Immature natural killer cell (primary cell): ENCODE measurements at regions not wholly inside any gene's neighbourhood (a gene's known extent, or its start where the extent isn't known, plus 50 kb on each side); places are given as distances from the start of the nearest gene placed in this dataset.

ENCODE experiments used
- DNase-seq, 3 donors: peaks; one replicate each; pipeline ENCODE4 v3.0.0; 2022; ENCODE audit warnings: mixed read lengths in 1 of 3
- H3K27ac Mint-ChIP-seq, 6 donors: one replicate each; pipeline ENCODE4 v1.8.0; 2020; ENCODE audit warnings: mixed read lengths in 6 of 6, mild to moderate bottlenecking in 5 of 6, inconsistent platforms in 4 of 6, moderate library complexity in 3 of 6
- H3K27me3 Mint-ChIP-seq, 3 donors: one replicate each; pipeline ENCODE4 v1.8.0; 2020 to 2021; ENCODE audit warnings: low read depth in 3 of 3, mild to moderate bottlenecking in 3 of 3, mixed read lengths in 3 of 3, moderate library complexity in 3 of 3, inconsistent platforms in 1 of 3
- H3K36me3 Mint-ChIP-seq, 3 donors: one replicate each; pipeline ENCODE4 v1.8.0; 2020; ENCODE audit warnings: mixed read lengths in 3 of 3, inconsistent platforms in 2 of 3, mild to moderate bottlenecking in 2 of 3
- H3K4me1 Mint-ChIP-seq, 2 donors: one replicate each; pipeline ENCODE4 v1.8.0; 2020; ENCODE audit warnings: inconsistent platforms in 2 of 2, mild to moderate bottlenecking in 2 of 2, mixed read lengths in 2 of 2, moderate library complexity in 1 of 2
- H3K4me3 Mint-ChIP-seq, 5 donors: one replicate each; pipeline ENCODE4 v1.8.0; 2020; ENCODE audit warnings: mild to moderate bottlenecking in 5 of 5, mixed read lengths in 5 of 5, inconsistent platforms in 3 of 5, moderate library complexity in 3 of 5
- H3K9me3 Mint-ChIP-seq, 6 donors: one replicate each; pipeline ENCODE4 v1.8.0; 2020; ENCODE audit warnings: mild to moderate bottlenecking in 6 of 6, mixed read lengths in 6 of 6, inconsistent platforms in 4 of 6, moderate library complexity in 3 of 6

DNA sequence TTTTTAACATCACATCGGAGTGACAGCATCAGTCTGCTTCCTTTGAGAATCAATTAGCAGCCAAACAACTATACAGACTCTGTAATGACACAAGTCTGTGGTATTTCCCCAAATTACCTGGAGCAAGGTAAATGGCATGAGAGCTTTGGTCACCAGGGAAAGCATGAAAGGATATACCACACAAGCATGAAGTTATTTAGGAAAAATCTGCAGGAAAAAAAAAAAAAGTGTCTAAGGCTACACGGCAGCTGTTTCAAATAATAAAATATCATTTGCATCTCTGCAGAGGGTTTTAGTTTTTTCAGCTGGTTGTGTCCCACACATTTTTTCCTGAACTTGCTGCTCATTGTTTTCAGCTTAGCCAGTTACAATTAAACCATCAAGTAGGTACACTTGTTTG is 234.7 kb downstream of the TTLL7 start:
- H3K4me3 Mint-ChIP-seq, result no peak overlapping the region
- no peak overlapping the region for H3K27ac Mint-ChIP-seq
- H3K4me1 Mint-ChIP-seq, result no peaks in the 10 kb centered on the region
- no peak for DNase-seq
- peaks cover 0 to 3% (median 0%) of the 10 kb centered on the region in 6 donors for H3K9me3 Mint-ChIP-seq
- H3K27me3 Mint-ChIP-seq, result peaks cover 3 to 9% (median 5%) of the 10 kb centered on the region in 3 donors
- no peaks in the 10 kb centered on the region for H3K36me3 Mint-ChIP-seq

DNA sequence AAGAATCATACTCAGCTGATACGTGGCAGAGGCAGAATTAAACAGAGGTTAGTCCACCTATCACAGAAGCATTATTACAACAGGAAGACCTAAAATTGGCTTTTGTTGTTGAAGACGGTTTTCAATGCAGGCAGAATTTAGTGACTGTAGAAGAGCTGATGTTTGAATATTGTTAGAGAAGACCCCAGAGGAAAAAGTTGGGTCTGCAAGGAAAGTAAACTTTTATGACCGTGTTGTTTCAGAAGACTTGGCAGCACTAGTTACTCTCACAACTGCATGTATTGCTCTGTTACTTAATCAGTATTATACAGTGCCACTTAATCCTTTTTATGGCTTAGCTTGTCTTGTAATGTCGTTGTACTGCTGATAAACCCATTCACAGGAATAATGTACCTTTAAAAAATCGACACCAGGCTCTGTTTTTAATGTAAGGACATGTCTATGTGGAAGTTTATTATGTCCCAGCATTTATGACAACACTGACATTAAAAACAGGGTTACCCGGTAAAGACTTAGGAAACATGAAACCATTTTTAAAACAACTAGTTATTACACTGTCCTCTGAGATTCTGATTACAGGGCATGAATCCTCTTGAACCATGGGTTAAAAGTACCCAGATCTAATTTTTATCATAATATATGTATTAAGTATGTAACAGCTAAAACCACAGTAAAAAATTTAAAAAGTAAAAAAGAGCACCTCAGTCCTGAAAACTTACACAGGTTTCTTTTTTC is 235.4 kb downstream of the TTLL7 start:
- no peak overlapping the region for H3K27ac Mint-ChIP-seq
- H3K9me3 Mint-ChIP-seq, result peaks cover 0 to 3% (median 0%) of the 10 kb centered on the region in 6 donors
- H3K36me3 Mint-ChIP-seq, result no peaks in the 10 kb centered on the region

DNA sequence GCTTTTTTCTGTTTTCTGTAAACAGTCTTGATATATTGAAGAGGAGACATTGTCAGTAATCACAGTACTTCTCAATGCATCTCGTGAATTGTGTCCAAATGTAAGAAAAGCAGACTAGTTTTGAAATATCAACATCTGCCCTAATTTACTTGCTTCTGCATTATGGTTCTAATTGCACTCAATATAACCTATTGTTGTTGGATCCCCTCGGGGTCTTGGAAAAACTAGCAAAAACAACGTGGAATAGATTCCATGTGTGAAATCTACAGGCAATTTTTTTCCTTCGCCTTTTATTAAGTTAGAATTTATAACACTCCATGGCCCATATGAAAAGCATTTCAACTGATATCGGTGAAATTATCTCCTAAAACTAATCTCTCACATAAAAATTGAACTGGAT is 236.5 kb downstream of the TTLL7 start:
- Mint-ChIP-seq H3K27ac (no peak overlapping the region), H3K4me1 (no peaks in the 10 kb centered on the region), H3K4me3 (no peak overlapping the region), H3K36me3 (no peaks in the 10 kb centered on the region), H3K27me3 (peaks cover 2 to 11% (median 8%) of the 10 kb centered on the region in 3 donors), H3K9me3 (peaks cover 0 to 4% (median 0%) of the 10 kb centered on the region in 6 donors)
- no peak for DNase-seq

More for the DNA sequence above, 235.4 kb downstream of the TTLL7 start:
- DNase-seq, result no peak
- Mint-ChIP-seq H3K27me3 (peaks cover 3 to 9% (median 5%) of the 10 kb centered on the region in 3 donors), H3K4me3 (no peak overlapping the region), H3K4me1 (no peaks in the 10 kb centered on the region)

GRCh38 chr1:83762039-83762365 is 236.9 kb downstream of the TTLL7 start:
- Mint-ChIP-seq H3K27ac (no peak overlapping the region), H3K36me3 (no peaks in the 10 kb centered on the region), H3K27me3 (peaks cover 4 to 11% (median 9%) of the 10 kb centered on the region in 3 donors), H3K4me1 (no peaks in the 10 kb centered on the region), H3K4me3 (no peak overlapping the region), H3K9me3 (peaks cover 0 to 4% (median 0%) of the 10 kb centered on the region in 6 donors)
- DNase-seq, result no peak

DNA sequence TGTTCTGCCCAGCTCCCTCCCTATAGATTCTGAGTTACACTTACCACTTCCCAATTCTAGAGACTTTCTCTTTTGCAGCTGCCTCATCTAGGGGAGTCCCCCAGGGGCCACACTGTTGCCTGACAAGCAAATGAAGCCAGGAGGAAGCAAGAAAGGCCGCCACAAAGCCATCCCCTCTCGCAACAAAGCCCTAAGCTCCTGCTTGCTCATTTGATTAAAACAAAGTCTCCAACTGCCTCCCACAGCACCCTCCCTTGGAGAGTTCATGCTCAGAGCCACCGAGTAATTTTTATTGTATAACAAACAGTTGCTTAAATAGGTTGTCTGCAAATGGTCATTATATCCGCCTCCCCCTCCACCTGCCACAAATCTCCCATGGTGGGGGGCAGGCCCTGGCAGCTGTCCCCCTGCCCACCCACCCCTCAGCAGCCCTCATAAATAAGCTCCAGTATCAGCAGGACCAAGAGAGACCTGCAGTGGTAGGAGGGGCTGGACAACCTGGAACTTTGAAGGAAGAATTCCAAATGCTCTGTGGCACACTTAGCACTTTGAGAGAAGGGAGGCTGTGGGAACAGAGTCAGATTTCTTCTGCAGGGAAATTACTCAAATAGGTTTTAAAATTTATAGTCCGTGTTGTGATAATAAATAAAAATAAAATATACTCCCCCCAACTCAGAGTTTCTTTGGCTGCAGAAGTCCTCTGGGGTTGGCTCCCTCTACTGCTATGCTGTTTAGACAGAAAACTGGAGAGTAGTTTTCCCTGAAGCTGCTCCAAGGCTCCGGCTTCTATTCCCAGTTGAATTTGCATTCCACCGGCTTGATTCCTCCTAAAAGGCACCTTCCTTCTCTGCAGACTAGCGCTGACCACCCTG is 237.5 kb downstream of the TTLL7 start:
- peaks cover 0 to 4% (median 0%) of the 10 kb centered on the region in 6 donors for H3K9me3 Mint-ChIP-seq
- peaks cover 4 to 9% (median 9%) of the 10 kb centered on the region in 3 donors for H3K27me3 Mint-ChIP-seq
- no peak overlapping the region for H3K4me3 Mint-ChIP-seq
- no peak overlapping the region for H3K27ac Mint-ChIP-seq
- no peaks in the 10 kb centered on the region for H3K4me1 Mint-ChIP-seq
- H3K36me3 Mint-ChIP-seq, result no peaks in the 10 kb centered on the region
- no peak for DNase-seq

DNA sequence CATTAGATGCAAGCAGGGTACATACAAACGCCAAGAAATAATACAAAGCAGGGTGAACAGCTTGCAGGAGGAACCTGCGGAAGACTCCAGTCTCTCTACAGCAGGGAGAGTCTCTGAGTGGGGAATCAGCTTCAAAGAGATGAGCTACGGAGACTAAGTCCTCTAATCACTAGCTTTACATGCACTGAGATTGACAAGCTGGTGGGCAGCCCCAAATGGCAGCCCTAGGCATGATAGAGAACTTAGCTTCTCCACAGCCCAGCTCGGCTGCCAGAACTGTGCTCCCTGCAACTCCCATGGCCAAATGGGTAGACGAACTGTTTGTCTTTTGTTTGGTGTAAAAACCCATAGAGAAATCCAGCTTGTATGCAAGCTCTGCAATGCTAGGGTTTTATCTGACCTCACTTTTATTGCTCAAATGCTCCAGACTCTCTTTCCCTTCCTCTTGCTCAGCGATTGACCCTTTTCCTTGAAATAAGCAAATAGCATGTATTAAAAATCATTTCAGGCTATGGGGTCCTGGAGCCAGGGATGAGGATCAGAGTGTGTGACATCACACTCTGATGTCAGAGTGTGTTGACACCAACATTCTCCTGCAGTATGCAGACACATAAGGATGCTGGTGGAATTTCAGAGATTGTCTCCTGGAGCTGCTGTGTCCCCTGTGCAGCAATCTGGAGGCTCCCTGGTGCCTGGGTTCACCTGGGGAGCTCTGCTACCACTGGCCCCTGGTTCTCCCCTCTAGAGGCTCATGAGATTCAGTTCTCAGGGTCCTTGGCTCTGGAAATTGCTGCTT is 238.5 kb downstream of the TTLL7 start:
- H3K36me3 Mint-ChIP-seq, result no peaks in the 10 kb centered on the region
- DNase-seq, result no peak
- no peak overlapping the region for H3K4me3 Mint-ChIP-seq
- peaks cover 0 to 4% (median 0%) of the 10 kb centered on the region in 6 donors for H3K9me3 Mint-ChIP-seq
- H3K27me3 Mint-ChIP-seq, result peaks cover 4 to 9% (median 6%) of the 10 kb centered on the region in 3 donors
- no peak overlapping the region for H3K27ac Mint-ChIP-seq
- H3K4me1 Mint-ChIP-seq, result no peaks in the 10 kb centered on the region

DNA sequence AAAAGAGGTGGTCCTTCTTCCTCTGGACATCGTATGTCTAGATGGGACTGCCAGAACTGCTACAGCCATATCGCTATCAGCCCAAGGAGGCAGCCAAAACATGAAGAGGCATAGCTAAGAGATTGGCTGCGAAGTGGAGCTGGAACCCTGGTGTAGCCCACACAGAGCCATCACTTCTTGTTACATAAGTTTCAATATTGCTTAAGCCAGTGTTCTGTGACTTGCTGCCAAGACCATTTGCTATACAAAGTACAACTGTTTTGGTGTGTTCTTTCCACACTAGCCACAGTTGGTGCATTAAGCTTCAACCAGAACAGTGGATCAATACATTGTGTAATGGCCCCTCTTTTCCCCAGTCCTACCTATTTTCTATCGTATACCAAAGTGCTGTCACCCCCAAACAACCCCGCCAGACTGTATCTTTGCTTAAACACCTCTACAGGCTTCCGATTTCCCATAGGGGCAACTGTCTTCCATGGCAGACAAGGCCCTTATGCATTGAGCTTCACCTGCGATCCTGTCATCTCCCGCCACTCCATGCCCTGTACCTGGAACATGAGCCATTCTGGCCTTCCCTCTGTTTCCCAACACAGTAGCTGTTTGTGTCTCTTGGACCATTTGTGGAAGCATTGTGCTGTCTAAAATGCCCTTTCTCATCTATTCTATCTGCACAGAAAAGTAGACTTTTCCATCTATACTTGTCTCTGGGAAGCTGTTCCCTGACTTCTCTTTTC is 241.8 kb downstream of the TTLL7 start:
- no peaks in the 10 kb centered on the region for H3K36me3 Mint-ChIP-seq
- peaks cover 0 to 7% (median 0%) of the 10 kb centered on the region in 6 donors for H3K9me3 Mint-ChIP-seq
- H3K27me3 Mint-ChIP-seq, result peaks cover 3 to 8% (median 4%) of the 10 kb centered on the region in 3 donors
- H3K4me3 Mint-ChIP-seq, result no peak overlapping the region
- H3K27ac Mint-ChIP-seq, result no peak overlapping the region
- H3K4me1 Mint-ChIP-seq, result no peaks in the 10 kb centered on the region
- DNase-seq, result no peak

DNA sequence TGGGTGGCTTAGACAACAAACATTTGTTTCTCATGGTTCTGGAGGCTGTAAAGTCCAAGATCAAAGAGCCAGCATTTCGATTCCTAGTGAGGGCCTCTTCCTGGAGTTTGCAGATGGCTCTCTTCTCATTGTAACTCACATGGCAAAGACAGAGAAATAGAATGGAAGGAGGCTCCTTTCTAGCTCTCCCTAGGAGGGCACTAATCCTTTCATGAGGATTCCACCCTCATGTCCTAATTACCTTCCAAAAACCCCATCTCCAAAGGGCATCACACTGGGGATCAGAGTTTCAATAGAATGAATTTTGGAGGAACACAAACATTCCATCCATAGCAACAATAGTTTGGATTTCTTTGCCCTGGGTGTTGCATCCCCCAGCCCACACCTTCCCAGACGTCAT is 247.3 kb downstream of the TTLL7 start:
- Mint-ChIP-seq H3K27me3 (peaks cover 0 to 2% (median 2%) of the 10 kb centered on the region in 3 donors), H3K4me1 (no peaks in the 10 kb centered on the region), H3K27ac (no peak overlapping the region), H3K9me3 (peaks cover 0 to 2% (median 0%) of the 10 kb centered on the region in 6 donors), H3K4me3 (no peak overlapping the region), H3K36me3 (no peaks in the 10 kb centered on the region)
- DNase-seq, result no peak

- peaks cover 0 to 2% (median 0%) of the 10 kb centered on the region in 6 donors for H3K9me3 Mint-ChIP-seq
- H3K36me3 Mint-ChIP-seq, result no peaks in the 10 kb centered on the region
- H3K4me1 Mint-ChIP-seq, result no peaks in the 10 kb centered on the region
- DNase-seq, result no peak
- peaks cover 0 to 2% (median 2%) of the 10 kb centered on the region in 3 donors for H3K27me3 Mint-ChIP-seq
- no peak overlapping the region for H3K27ac Mint-ChIP-seq
- no peak overlapping the region for H3K4me3 Mint-ChIP-seq
Observed at GRCh38 chr1:83750201-83750600, 248.7 kb downstream of the TTLL7 start.

DNA sequence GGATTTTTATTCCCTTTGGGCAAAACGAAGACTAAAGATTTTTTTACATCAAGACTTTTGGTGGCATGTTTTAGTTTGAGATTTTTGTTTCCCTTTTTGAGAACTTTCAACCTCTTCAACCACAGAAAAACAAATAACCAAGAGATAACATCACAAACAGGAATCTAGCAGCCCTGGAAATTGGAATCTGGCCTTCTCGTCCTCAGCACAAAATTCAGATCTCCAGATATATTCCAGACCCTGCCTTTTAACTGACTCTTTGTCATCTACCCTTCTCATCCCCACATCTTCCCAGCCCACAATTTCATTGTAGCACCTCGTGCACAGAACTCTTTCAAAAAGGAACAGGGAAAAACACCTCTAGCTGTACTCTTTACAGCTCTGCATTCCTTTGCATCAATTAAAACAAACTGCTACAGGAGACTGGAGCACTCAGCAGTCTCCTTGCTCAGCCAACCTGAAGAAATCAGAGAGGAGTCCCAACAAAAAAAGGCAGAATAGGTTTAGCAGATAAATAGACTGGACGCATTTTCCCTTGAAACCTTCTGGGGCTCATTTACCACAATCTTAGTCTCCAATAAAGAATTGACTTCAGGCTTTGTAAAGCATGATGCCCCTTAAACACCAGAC is 251.0 kb downstream of the TTLL7 start:
- DNase-seq, result no peak
- Mint-ChIP-seq H3K36me3 (no peaks in the 10 kb centered on the region), H3K9me3 (peaks cover 0 to 3% (median 0%) of the 10 kb centered on the region in 6 donors), H3K4me3 (no peak overlapping the region), H3K27me3 (peaks cover 0 to 2% (median 0%) of the 10 kb centered on the region in 3 donors), H3K27ac (no peak overlapping the region), H3K4me1 (no peaks in the 10 kb centered on the region)

GRCh38 chr1:83746234-83746633 is 252.7 kb downstream of the TTLL7 start:
- no peak overlapping the region for H3K27ac Mint-ChIP-seq
- H3K4me3 Mint-ChIP-seq, result no peak overlapping the region
- H3K27me3 Mint-ChIP-seq, result peaks cover 0 to 2% (median 2%) of the 10 kb centered on the region in 3 donors
- peaks cover 0 to 3% (median 0%) of the 10 kb centered on the region in 6 donors for H3K9me3 Mint-ChIP-seq
- H3K36me3 Mint-ChIP-seq, result no peaks in the 10 kb centered on the region
- DNase-seq, result no peak
- no peaks in the 10 kb centered on the region for H3K4me1 Mint-ChIP-seq

GRCh38 chr1:83742446-83742845 is 256.5 kb downstream of the TTLL7 start:
- H3K36me3 Mint-ChIP-seq, result no peaks in the 10 kb centered on the region
- no peak overlapping the region for H3K27ac Mint-ChIP-seq
- peaks cover 0 to 8% (median 2%) of the 10 kb centered on the region in 6 donors for H3K9me3 Mint-ChIP-seq
- no peaks in the 10 kb centered on the region for H3K4me1 Mint-ChIP-seq
- peaks cover 0 to 3% (median 2%) of the 10 kb centered on the region in 3 donors for H3K27me3 Mint-ChIP-seq
- no peak overlapping the region for H3K4me3 Mint-ChIP-seq
- DNase-seq, result no peak

DNA sequence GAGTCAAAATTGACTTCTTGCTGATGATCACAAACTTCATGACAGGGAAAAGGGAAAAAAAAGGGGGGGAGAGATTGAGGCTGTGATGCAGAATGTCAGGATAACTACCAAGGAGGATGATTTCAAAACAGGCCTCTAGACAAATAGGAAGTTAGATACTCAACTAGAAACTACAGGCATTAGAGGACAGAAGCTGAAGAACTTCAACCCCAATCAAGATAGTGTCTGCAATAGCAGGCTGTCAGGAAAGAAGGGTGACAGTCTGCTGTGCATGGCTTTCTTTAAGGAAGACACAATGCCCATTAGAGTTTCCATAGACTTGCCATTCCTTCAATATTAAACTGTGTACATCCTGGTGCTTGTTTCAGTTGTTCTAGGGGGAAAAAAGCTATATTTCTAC is 257.2 kb downstream of the TTLL7 start:
- Mint-ChIP-seq H3K4me3 (no peak overlapping the region), H3K27me3 (peaks cover 0 to 3% (median 2%) of the 10 kb centered on the region in 3 donors), H3K9me3 (peaks cover 0 to 8% (median 2%) of the 10 kb centered on the region in 6 donors), H3K4me1 (no peaks in the 10 kb centered on the region), H3K27ac (no peak overlapping the region), H3K36me3 (no peaks in the 10 kb centered on the region)
- no peak for DNase-seq
